ENCODE measurements at regions not wholly inside any gene's neighbourhood (a gene's known extent, or its start where the extent isn't known, plus 50 kb on each side); places are given as distances from the start of the nearest gene placed in this dataset. TPM values are rescaled to one million over a fixed set of nuclear protein-coding genes. Genes with fewer than 3 reads are reported as not detected.

DNA sequence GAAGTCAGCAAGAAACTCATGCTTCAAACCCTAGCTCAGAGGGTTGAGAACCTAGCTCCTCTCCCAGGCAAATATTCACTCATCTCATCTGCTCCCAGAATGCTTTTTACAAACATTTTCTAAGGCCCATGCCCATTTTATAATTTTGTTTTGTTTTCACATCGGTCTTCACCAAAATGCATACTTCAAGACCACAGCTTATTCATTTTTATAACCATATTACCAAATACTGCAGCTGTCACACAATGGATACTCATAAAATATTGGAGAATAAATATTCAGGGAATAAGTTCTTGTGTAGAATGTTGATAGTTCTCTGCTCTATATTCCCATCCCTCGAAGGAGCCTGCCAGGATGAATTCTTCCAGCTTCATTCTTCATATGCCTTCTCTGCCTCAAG is 50.8 kb upstream of the HOXC13 start:
- H3K27ac ChIP-seq (ENCODE audit: low read depth, low read length): no peak overlapping the region
- peaks cover 9% of the 10 kb centered on the region for H3K27me3 ChIP-seq (ENCODE audit: control insufficient read depth, insufficient read depth, low read length)
- CTCF ChIA-PET: interaction anchor here (0.5 to 1.3 kb wide), 2 partner anchors 142 to 772 kb away, joined by 3 to 4 read pairs; no protein-coding TSS in a partner anchor
- H3K4me3 ChIP-seq (ENCODE audit: low read depth, low read length): no peak overlapping the region
- H3K9me3 ChIP-seq (ENCODE audit: control insufficient read depth, insufficient read depth, low read length): no peaks in the 10 kb centered on the region
- no peak for DNase-seq (ENCODE audit: low read depth, low spot score)
- TF ChIP-seq, protein P1, sequence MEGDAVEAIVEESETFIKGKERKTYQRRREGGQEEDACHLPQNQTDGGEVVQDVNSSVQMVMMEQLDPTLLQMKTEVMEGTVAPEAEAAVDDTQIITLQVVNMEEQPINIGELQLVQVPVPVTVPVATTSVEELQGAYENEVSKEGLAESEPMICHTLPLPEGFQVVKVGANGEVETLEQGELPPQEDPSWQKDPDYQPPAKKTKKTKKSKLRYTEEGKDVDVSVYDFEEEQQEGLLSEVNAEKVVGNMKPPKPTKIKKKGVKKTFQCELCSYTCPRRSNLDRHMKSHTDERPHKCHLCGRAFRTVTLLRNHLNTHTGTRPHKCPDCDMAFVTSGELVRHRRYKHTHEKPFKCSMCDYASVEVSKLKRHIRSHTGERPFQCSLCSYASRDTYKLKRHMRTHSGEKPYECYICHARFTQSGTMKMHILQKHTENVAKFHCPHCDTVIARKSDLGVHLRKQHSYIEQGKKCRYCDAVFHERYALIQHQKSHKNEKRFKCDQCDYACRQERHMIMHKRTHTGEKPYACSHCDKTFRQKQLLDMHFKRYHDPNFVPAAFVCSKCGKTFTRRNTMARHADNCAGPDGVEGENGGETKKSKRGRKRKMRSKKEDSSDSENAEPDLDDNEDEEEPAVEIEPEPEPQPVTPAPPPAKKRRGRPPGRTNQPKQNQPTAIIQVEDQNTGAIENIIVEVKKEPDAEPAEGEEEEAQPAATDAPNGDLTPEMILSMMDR (IDR thresholded peaks at IDR 0.05; ENCODE audit: low read depth, low read length): no peak
- POLR2A ChIA-PET: no interaction called here

Small RNA genes in the stretch of these regions (small RNA-seq; reads per million reads assigned to genes)
- gene RN7SKP289 (ENCODE audit: insufficient read length, low read depth): not detected
